GM12878 (cell line): ENCODE measurements at regions not wholly inside any gene's neighbourhood (a gene's known extent, or its start where the extent isn't known, plus 50 kb on each side); places are given as distances from the start of the nearest gene placed in this dataset.

Experiments used
- ATAC-seq: fragments of 200-7000 bp; cut with Tn5 transposase; 3 replicates; pipeline ENCODE4 v1.9.1; 2020; ENCODE audit warnings: mild to moderate bottlenecking, moderate library complexity
- BruUV-seq: library from RNA; stranded (reverse); fragments of 400-500 nt; replicated peaks from 2 replicates; lab custom pipeline; 2021; lab: Mats Ljungman, UMichigan
- CTCF ChIA-PET: fragments of 300-600 bp; sonication (Branson Sonifier 250); formaldehyde crosslinking; extraction: SDS; loops from one replicate; lab custom pipeline; 2021; ENCODE audit warnings: inconsistent platforms; lab: Yijun Ruan, JAX
- POLR2A ChIA-PET: fragments of 350-600 bp; formaldehyde crosslinking; extraction: SDS; loops from one replicate; lab custom pipeline; 2021; ENCODE audit warnings: inconsistent platforms; lab: Charles Lee
- RAD21 ChIA-PET: fragments of 300-600 bp; sonication (Branson Sonifier 250); formaldehyde crosslinking; loops from one replicate; lab custom pipeline; 2023; ENCODE audit warnings: antibody characterized with exemption; ENCODE audit not compliant: unreplicated experiment; lab: Charles Lee
- SMC1A ChIA-PET: fragments of 300-600 bp; sonication (Branson Sonifier 250); formaldehyde crosslinking; loops from one replicate; lab custom pipeline; 2023; ENCODE audit not compliant: unreplicated experiment, uncharacterized antibody; lab: Charles Lee
- DNase-seq: peaks from one replicate; pipeline ENCODE4 v3.0.0-alpha.2; 2011; ENCODE audit warnings: low read depth, low spot score
- FAIRE-seq: peaks from 3 replicates; lab custom pipeline; 2011; peaks lifted over from hg19 to GRCh38; lab: Jason Lieb, UNC
- H2AFZ ChIP-seq: 2 replicates; pipeline ENCODE4 v1.6.0; 2011; ENCODE audit warnings: low read depth, low read length, control low read depth; ENCODE audit not compliant: control insufficient read depth
- H3K27ac ChIP-seq: 2 replicates; pipeline ENCODE4 v1.5.1; 2011; ENCODE audit warnings: control low read depth; ENCODE audit not compliant: control insufficient read depth, insufficient read depth
- H3K27me3 ChIP-seq, 2 experiments: replicated peaks in 1 of 2; 2 replicates each; pipeline versions ENCODE4 v1.6.0 to v1.6.1; 2011; ENCODE audit warnings: low read length in 1 of 2; ENCODE audit not compliant: control insufficient read depth in 2 of 2, insufficient read depth in 2 of 2
- H3K36me3 ChIP-seq, 2 experiments: 2 replicates each; pipeline ENCODE4 v1.5.1; 2011; ENCODE audit warnings: low read length in 1 of 2; ENCODE audit not compliant: control insufficient read depth in 2 of 2, insufficient read depth in 2 of 2
- H3K4me1 ChIP-seq: 2 replicates; pipeline ENCODE4 v1.6.1; 2011; ENCODE audit warnings: mild to moderate bottlenecking, low read length, moderate library complexity, mixed read lengths; ENCODE audit not compliant: control insufficient read depth, insufficient read depth
- H3K4me2 ChIP-seq: 2 replicates; pipeline ENCODE4 v1.6.0; 2011; ENCODE audit warnings: control low read depth; ENCODE audit not compliant: control insufficient read depth, insufficient read depth
- H3K4me3 ChIP-seq: fragments of 200-600 bp; sonication (generic); 2 replicates; pipeline ENCODE4 v1.5.1; 2016
- H3K79me2 ChIP-seq: 2 replicates; pipeline ENCODE4 v1.6.0; 2011; ENCODE audit warnings: low read length; ENCODE audit not compliant: control insufficient read depth, insufficient read depth
- H3K9ac ChIP-seq: 2 replicates; pipeline ENCODE4 v1.8.0; 2011; ENCODE audit warnings: low read length, control low read depth, mixed read lengths; ENCODE audit not compliant: control insufficient read depth, insufficient read depth
- H3K9me3 ChIP-seq: replicated peaks from 3 replicates; pipeline ENCODE4 v1.5.1; 2011; ENCODE audit warnings: mild to moderate bottlenecking, low read length; ENCODE audit not compliant: control insufficient read depth, insufficient read depth
- H4K20me1 ChIP-seq: 2 replicates; pipeline ENCODE4 v1.6.0; 2011; ENCODE audit not compliant: control insufficient read depth, insufficient read depth
- BACH1 ChIP-seq: fragments of 450-650 bp; IDR thresholded peaks from 2 replicates; pipeline ENCODE4 v1.6.1; 2017; ENCODE audit warnings: mild to moderate bottlenecking, borderline replicate concordance
- CHD4 ChIP-seq: fragments of 200-600 bp; sonication (generic); IDR thresholded peaks from 2 replicates; pipeline ENCODE4 v1.6.1; 2016; ENCODE audit warnings: mild to moderate bottlenecking
- EZH2 ChIP-seq: IDR thresholded peaks from 2 replicates; pipeline ENCODE4 v1.6.1; 2012; ENCODE audit warnings: low read depth, mild to moderate bottlenecking, control low read depth, inconsistent platforms, low read length, borderline replicate concordance; ENCODE audit not compliant: control insufficient read depth
- FOS ChIP-seq: IDR thresholded peaks from 3 replicates; pipeline ENCODE4 v1.6.1; 2011; ENCODE audit warnings: borderline replicate concordance; ENCODE audit not compliant: insufficient read length; ENCODE audit errors: extremely low read depth
- FOXK2 ChIP-seq: fragments of 450-650 bp; IDR thresholded peaks from 2 replicates; pipeline ENCODE4 v1.6.1; 2017; ENCODE audit warnings: mild to moderate bottlenecking, moderate library complexity
- GATAD2B ChIP-seq: fragments of 450-650 bp; conservative IDR thresholded peaks from 2 replicates; pipeline ENCODE4 v1.6.1; 2017; ENCODE audit warnings: low read depth, mild to moderate bottlenecking, moderate library complexity
- HCFC1 ChIP-seq: fragments of 150-350 bp; IDR thresholded peaks from 2 replicates; pipeline ENCODE4 v1.6.1; 2014; ENCODE audit warnings: low read length
- IKZF2 ChIP-seq, 2 experiments: fragments of 450-650 bp; IDR thresholded peaks; 2 replicates each; pipeline ENCODE4 v1.6.1; 2017; ENCODE audit warnings: mild to moderate bottlenecking in 2 of 2, moderate library complexity in 2 of 2
- JUND ChIP-seq: IDR thresholded peaks from 2 replicates; pipeline ENCODE4 v1.6.1; 2012; ENCODE audit warnings: low read depth, mild to moderate bottlenecking, low read length, improper control_type of control experiment, moderate library complexity
- MEF2B ChIP-seq: fragments of 450-650 bp; IDR thresholded peaks from 2 replicates; pipeline ENCODE4 v1.6.1; 2018; ENCODE audit warnings: mild to moderate bottlenecking, moderate library complexity; ENCODE audit not compliant: partially characterized antibody, poor library complexity, severe bottlenecking
- SMARCA5 ChIP-seq: fragments of 450-650 bp; IDR thresholded peaks from 2 replicates; pipeline ENCODE4 v1.6.1; 2017; ENCODE audit warnings: mild to moderate bottlenecking
- STAT3 ChIP-seq: IDR thresholded peaks from 2 replicates; pipeline ENCODE4 v1.6.1; 2011; ENCODE audit warnings: low read depth, low read length, improper control_type of control experiment
- SUZ12 ChIP-seq: fragments of 200-600 bp; sonication (generic); IDR thresholded peaks from one replicate; pipeline ENCODE4 v1.6.1; 2018; ENCODE audit warnings: antibody characterized with exemption, mild to moderate bottlenecking; ENCODE audit not compliant: unreplicated experiment
- TARDBP ChIP-seq: IDR thresholded peaks from 2 replicates; pipeline ENCODE4 v1.6.1; 2016; ENCODE audit warnings: borderline replicate concordance
- ZNF207 ChIP-seq: fragments of 450-650 bp; IDR thresholded peaks from 2 replicates; pipeline ENCODE4 v1.6.1; 2014; ENCODE audit warnings: antibody characterized with exemption, mild to moderate bottlenecking, borderline replicate concordance
- ZNF217 ChIP-seq: fragments of 450-650 bp; IDR thresholded peaks from 2 replicates; pipeline ENCODE4 v1.6.1; 2017; ENCODE audit warnings: antibody characterized with exemption, mild to moderate bottlenecking
- WGBS: methylation state at CpG from one replicate; pipeline ENCODE4 v1.1.6; 2016; ENCODE audit warnings: low lambda C conversion rate; ENCODE audit not compliant: insufficient replicate concordance, insufficient coverage; ENCODE audit errors: missing lambda C conversion rate; 5-methylcytosine and 5-hydroxymethylcytosine counted together
- in situ Hi-C: fragments of 300-500 bp; cut with MboI; formaldehyde crosslinking; loops from 9 replicates; pipeline ENCODE4 v1.14.3; 2018; ENCODE audit warnings: mixed read lengths
- intact Hi-C: fragments of 100-400 bp; cut with micrococcal nuclease; formaldehyde crosslinking; loops from one replicate; pipeline ENCODE4 v1.14.2; 2022; ENCODE audit not compliant: unreplicated experiment
- TF ChIP-seq, protein P1 (sequence below): IDR thresholded peaks from 2 replicates; pipeline ENCODE4 v1.6.1; 2012; ENCODE audit warnings: low read depth, low read length, improper control_type of control experiment
- TF ChIP-seq, protein P2 (sequence below): fragments of 450-650 bp; IDR thresholded peaks from 2 replicates; pipeline ENCODE4 v1.6.1; 2016; ENCODE audit warnings: mild to moderate bottlenecking, moderate library complexity, borderline replicate concordance
- TF ChIP-seq, protein P3 (sequence below): IDR thresholded peaks from 2 replicates; pipeline ENCODE4 v1.6.1; 2011; ENCODE audit warnings: mild to moderate bottlenecking, low read depth, low read length, moderate library complexity; ENCODE audit not compliant: insufficient replicate concordance

DNA sequence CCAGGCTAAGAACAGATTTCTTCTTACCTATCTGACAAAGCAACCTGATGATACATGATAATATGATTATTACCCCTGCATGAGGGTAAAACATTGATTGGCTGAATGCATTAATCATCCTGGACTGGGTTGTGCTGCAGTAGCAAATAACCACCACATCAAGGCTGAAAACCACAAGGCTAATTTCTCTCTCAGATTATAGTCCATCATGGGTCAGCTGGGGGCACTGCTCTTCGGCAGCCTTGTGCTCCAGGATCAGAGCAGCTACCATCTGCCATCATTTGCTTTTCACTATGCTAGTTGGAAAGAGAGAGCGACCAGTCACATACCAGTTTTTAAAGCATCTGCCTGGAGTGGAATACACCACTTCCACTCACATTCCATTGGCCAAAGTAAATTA is 383.5 kb downstream of the RASEF start:
- H3K27me3 ChIP-seq, result no peaks in the 10 kb centered on the region
- CTCF ChIA-PET, result no interaction called here
- no peaks in the 10 kb centered on the region for H4K20me1 ChIP-seq
- RAD21 ChIA-PET, result no interaction called here
- in situ Hi-C loops, result no loop called here
- H3K4me3 ChIP-seq, result no peak overlapping the region
- H3K36me3 ChIP-seq, result no peaks in the 10 kb centered on the region
- H3K79me2 ChIP-seq, result no peaks in the 10 kb centered on the region
- no peak for ATAC-seq
- no peak overlapping the region for H2AFZ ChIP-seq
- SMC1A ChIA-PET, result no interaction called here
- POLR2A ChIA-PET, result no interaction called here
- WGBS, result 7% methylated on average over 2 of the region's 2 CpGs
- TF ChIP-seq EZH2, result no peak
- no peak for TF ChIP-seq CHD4
- no peak for TF ChIP-seq IKZF2 (IDR thresholded peaks at IDR 0.05)
- TF ChIP-seq STAT3, result no peak
- no peak for TF ChIP-seq SUZ12
- TF ChIP-seq FOXK2, result no peak
- TF ChIP-seq TARDBP, result no peak
- no peak for TF ChIP-seq GATAD2B
- no peak for TF ChIP-seq MEF2B
- no peak for TF ChIP-seq SMARCA5
- no peak for TF ChIP-seq HCFC1
- TF ChIP-seq ZNF207, result no peak
- TF ChIP-seq, protein P1, sequence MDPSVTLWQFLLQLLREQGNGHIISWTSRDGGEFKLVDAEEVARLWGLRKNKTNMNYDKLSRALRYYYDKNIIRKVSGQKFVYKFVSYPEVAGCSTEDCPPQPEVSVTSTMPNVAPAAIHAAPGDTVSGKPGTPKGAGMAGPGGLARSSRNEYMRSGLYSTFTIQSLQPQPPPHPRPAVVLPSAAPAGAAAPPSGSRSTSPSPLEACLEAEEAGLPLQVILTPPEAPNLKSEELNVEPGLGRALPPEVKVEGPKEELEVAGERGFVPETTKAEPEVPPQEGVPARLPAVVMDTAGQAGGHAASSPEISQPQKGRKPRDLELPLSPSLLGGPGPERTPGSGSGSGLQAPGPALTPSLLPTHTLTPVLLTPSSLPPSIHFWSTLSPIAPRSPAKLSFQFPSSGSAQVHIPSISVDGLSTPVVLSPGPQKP, result no peak
- TF ChIP-seq, protein P2, sequence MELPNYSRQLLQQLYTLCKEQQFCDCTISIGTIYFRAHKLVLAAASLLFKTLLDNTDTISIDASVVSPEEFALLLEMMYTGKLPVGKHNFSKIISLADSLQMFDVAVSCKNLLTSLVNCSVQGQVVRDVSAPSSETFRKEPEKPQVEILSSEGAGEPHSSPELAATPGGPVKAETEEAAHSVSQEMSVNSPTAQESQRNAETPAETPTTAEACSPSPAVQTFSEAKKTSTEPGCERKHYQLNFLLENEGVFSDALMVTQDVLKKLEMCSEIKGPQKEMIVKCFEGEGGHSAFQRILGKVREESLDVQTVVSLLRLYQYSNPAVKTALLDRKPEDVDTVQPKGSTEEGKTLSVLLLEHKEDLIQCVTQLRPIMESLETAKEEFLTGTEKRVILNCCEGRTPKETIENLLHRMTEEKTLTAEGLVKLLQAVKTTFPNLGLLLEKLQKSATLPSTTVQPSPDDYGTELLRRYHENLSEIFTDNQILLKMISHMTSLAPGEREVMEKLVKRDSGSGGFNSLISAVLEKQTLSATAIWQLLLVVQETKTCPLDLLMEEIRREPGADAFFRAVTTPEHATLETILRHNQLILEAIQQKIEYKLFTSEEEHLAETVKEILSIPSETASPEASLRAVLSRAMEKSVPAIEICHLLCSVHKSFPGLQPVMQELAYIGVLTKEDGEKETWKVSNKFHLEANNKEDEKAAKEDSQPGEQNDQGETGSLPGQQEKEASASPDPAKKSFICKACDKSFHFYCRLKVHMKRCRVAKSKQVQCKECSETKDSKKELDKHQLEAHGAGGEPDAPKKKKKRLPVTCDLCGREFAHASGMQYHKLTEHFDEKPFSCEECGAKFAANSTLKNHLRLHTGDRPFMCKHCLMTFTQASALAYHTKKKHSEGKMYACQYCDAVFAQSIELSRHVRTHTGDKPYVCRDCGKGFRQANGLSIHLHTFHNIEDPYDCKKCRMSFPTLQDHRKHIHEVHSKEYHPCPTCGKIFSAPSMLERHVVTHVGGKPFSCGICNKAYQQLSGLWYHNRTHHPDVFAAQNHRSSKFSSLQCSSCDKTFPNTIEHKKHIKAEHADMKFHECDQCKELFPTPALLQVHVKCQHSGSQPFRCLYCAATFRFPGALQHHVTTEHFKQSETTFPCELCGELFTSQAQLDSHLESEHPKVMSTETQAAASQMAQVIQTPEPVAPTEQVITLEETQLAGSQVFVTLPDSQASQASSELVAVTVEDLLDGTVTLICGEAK, result no peak
- TF ChIP-seq JUND, result no peak
- no peak for TF ChIP-seq BACH1
- TF ChIP-seq FOS, result no peak
- TF ChIP-seq, protein P3, sequence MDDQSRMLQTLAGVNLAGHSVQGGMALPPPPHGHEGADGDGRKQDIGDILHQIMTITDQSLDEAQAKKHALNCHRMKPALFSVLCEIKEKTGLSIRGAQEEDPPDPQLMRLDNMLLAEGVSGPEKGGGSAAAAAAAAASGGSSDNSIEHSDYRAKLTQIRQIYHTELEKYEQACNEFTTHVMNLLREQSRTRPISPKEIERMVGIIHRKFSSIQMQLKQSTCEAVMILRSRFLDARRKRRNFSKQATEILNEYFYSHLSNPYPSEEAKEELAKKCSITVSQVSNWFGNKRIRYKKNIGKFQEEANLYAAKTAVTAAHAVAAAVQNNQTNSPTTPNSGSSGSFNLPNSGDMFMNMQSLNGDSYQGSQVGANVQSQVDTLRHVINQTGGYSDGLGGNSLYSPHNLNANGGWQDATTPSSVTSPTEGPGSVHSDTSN, result no peak
- no peak for TF ChIP-seq ZNF217
- H3K4me1 ChIP-seq, result no peaks in the 10 kb centered on the region
- intact Hi-C loops, result no loop called here
- FAIRE-seq, result no peak
- H3K9me3 ChIP-seq, result no peaks in the 10 kb centered on the region
- BruUV-seq, result no TSS peak
- no peak overlapping the region for H3K27ac ChIP-seq
- H3K4me2 ChIP-seq, result no peak overlapping the region
- H3K9ac ChIP-seq, result no peak overlapping the region
- DNase-seq, result no peak
